Subcutaneous abdominal adipose tissue (tissue), 5 donors: ENCODE measurements at regions not wholly inside any gene's neighbourhood (a gene's known extent, or its start where the extent isn't known, plus 50 kb on each side); places are given as distances from the start of the nearest gene placed in this dataset.

ENCODE experiments used
- H3K27ac ChIP-seq: one replicate; pipeline ENCODE4 v1.7.0; 2013; ENCODE audit warnings: low read depth, mild to moderate bottlenecking, inconsistent platforms, low read length, moderate library complexity
- H3K27me3 ChIP-seq, 5 donors: one replicate each; pipeline ENCODE4 v1.7.0; 2013; ENCODE audit warnings: low read length in 5 of 5, inconsistent platforms in 1 of 5; ENCODE audit not compliant: control insufficient read depth in 5 of 5, insufficient read depth in 4 of 5
- H3K36me3 ChIP-seq, 5 donors: one replicate each; pipeline ENCODE4 v1.7.0; 2013; ENCODE audit warnings: low read length in 5 of 5; ENCODE audit not compliant: control insufficient read depth in 5 of 5, insufficient read depth in 5 of 5
- H3K4me1 ChIP-seq, 5 donors: one replicate each; pipeline ENCODE4 v1.7.0; 2013; ENCODE audit warnings: low read length in 5 of 5, mild to moderate bottlenecking in 3 of 5, moderate library complexity in 1 of 5; ENCODE audit not compliant: control insufficient read depth in 5 of 5, insufficient read depth in 5 of 5
- H3K4me3 ChIP-seq, 5 donors: one replicate each; pipeline ENCODE4 v1.7.0; 2013; ENCODE audit warnings: low read length in 5 of 5, low read depth in 1 of 5
- H3K9ac ChIP-seq, 5 donors: one replicate each; pipeline ENCODE4 v1.7.0; 2013; ENCODE audit warnings: low read length in 5 of 5, mild to moderate bottlenecking in 4 of 5, moderate library complexity in 3 of 5
- H3K9me3 ChIP-seq, 5 donors: one replicate each; pipeline ENCODE4 v1.7.0; 2013; ENCODE audit warnings: low read length in 5 of 5; ENCODE audit not compliant: control insufficient read depth in 5 of 5
- donor health status: healthy.
- donor health status: healthy.
- donor health status: healthy.
- donor health status: healthy.
- donor health status: healthy.

- Histone ChIP-seq H3K9me3 (no peaks in the 10 kb centered on the region), H3K27me3 (peaks cover 0 to 6% (median 4%) of the 10 kb centered on the region in 5 donors), H3K4me1 (no peaks in the 10 kb centered on the region), H3K9ac (no peak overlapping the region), H3K27ac (no peak overlapping the region), H3K36me3 (no peaks in the 10 kb centered on the region), H3K4me3 (no peak overlapping the region)
Observed at GRCh38 chr2:234571620-234572407, 74.9 kb upstream of the ARL4C start.

- Histone ChIP-seq H3K36me3 (no peaks in the 10 kb centered on the region), H3K27ac (no peak overlapping the region), H3K9ac (no peak overlapping the region)
Observed at GRCh38 chr2:234570476-234570875, 73.6 kb upstream of the ARL4C start.

GRCh38 chr2:234569776-234570430, 73.0 kb upstream of the ARL4C start:
- no peak overlapping the region for H3K27ac ChIP-seq
- H3K4me1 ChIP-seq = no peaks in the 10 kb centered on the region
- H3K9me3 ChIP-seq = no peaks in the 10 kb centered on the region
- H3K4me3 ChIP-seq = no peak overlapping the region
- H3K27me3 ChIP-seq = peaks cover 0 to 7% (median 4%) of the 10 kb centered on the region in 5 donors
- H3K36me3 ChIP-seq = no peaks in the 10 kb centered on the region
- no peak overlapping the region for H3K9ac ChIP-seq

More at GRCh38 chr2:234570476-234570875, 73.6 kb upstream of the ARL4C start:
- Histone ChIP-seq H3K27me3 (peaks cover 0 to 7% (median 4%) of the 10 kb centered on the region in 5 donors), H3K4me3 (no peak overlapping the region), H3K4me1 (no peaks in the 10 kb centered on the region), H3K9me3 (no peaks in the 10 kb centered on the region)

- Histone ChIP-seq H3K27me3 (peaks cover 0 to 7% (median 4%) of the 10 kb centered on the region in 5 donors), H3K4me3 (no peak overlapping the region), H3K9me3 (no peaks in the 10 kb centered on the region), H3K27ac (no peak overlapping the region), H3K36me3 (no peaks in the 10 kb centered on the region), H3K9ac (no peak overlapping the region), H3K4me1 (no peaks in the 10 kb centered on the region)
Observed at GRCh38 chr2:234566622-234567021, 69.7 kb upstream of the ARL4C start.

GRCh38 chr2:234565842-234566619, 69.2 kb upstream of the ARL4C start:
- no peak overlapping the region for H3K9ac ChIP-seq
- no peak overlapping the region for H3K27ac ChIP-seq
- H3K4me1 ChIP-seq = no peaks in the 10 kb centered on the region
- H3K36me3 ChIP-seq = no peaks in the 10 kb centered on the region
- H3K4me3 ChIP-seq = no peak overlapping the region
- peaks cover 0 to 7% (median 4%) of the 10 kb centered on the region in 5 donors for H3K27me3 ChIP-seq
- peaks cover 0 to 2% (median 0%) of the 10 kb centered on the region in 5 donors for H3K9me3 ChIP-seq

- Histone ChIP-seq H3K4me3 (no peak overlapping the region), H3K4me1 (no peaks in the 10 kb centered on the region), H3K36me3 (no peaks in the 10 kb centered on the region), H3K9ac (no peak overlapping the region), H3K27me3 (peaks cover 3 to 7% (median 4%) of the 10 kb centered on the region in 5 donors), H3K9me3 (peaks cover 0 to 5% (median 0%) of the 10 kb centered on the region in 5 donors), H3K27ac (no peak overlapping the region)
Observed at GRCh38 chr2:234565201-234565600, 68.3 kb upstream of the ARL4C start.

GRCh38 chr2:234564699-234565098, 67.8 kb upstream of the ARL4C start:
- H3K4me3 ChIP-seq = no peak overlapping the region
- no peak overlapping the region for H3K9ac ChIP-seq
- no peak overlapping the region for H3K27ac ChIP-seq
- H3K4me1 ChIP-seq = no peaks in the 10 kb centered on the region
- H3K27me3 ChIP-seq = peaks cover 3 to 7% (median 4%) of the 10 kb centered on the region in 5 donors
- H3K36me3 ChIP-seq = no peaks in the 10 kb centered on the region
- H3K9me3 ChIP-seq = peaks cover 0 to 5% (median 0%) of the 10 kb centered on the region in 5 donors

- peaks cover 0 to 3% (median 0%) of the 10 kb centered on the region in 5 donors for H3K27me3 ChIP-seq
- H3K9me3 ChIP-seq = peaks cover 0 to 5% (median 3%) of the 10 kb centered on the region in 5 donors
- H3K9ac ChIP-seq = no peak overlapping the region
- no peak overlapping the region for H3K27ac ChIP-seq
- H3K4me3 ChIP-seq = no peak overlapping the region
- H3K4me1 ChIP-seq = no peaks in the 10 kb centered on the region
- H3K36me3 ChIP-seq = no peaks in the 10 kb centered on the region
Observed at GRCh38 chr2:234559609-234560008, 62.7 kb upstream of the ARL4C start.

GRCh38 chr2:234558642-234559041, 61.8 kb upstream of the ARL4C start:
- H3K27ac ChIP-seq = no peak overlapping the region
- no peaks in the 10 kb centered on the region for H3K4me1 ChIP-seq
- H3K9me3 ChIP-seq = peaks cover 0 to 5% (median 3%) of the 10 kb centered on the region in 5 donors
- H3K36me3 ChIP-seq = no peaks in the 10 kb centered on the region
- H3K4me3 ChIP-seq = no peak overlapping the region
- H3K27me3 ChIP-seq = peaks cover 0 to 3% (median 0%) of the 10 kb centered on the region in 5 donors
- H3K9ac ChIP-seq = no peak overlapping the region
